Right atrium auricular region (tissue), 2 donors: ENCODE measurements at regions not wholly inside any gene's neighbourhood (a gene's known extent, or its start where the extent isn't known, plus 50 kb on each side); places are given as distances from the start of the nearest gene placed in this dataset.

Source experiments
- DNase-seq: peaks from one replicate; pipeline ENCODE4 v3.0.0-alpha.2; 2019; ENCODE audit warnings: low spot score
- H3K27ac ChIP-seq, 2 donors: fragments of 200-600 bp; sonication (generic); 1 replicate in 1 of 2; 2 replicates in 1 of 2; pipeline ENCODE4 v1.5.1; 2016 to 2019
- H3K27me3 ChIP-seq, 2 donors: fragments of 200-600 bp; sonication (generic); one replicate each; pipeline versions ENCODE4 v1.5.1 to v1.6.0; 2017 to 2019
- H3K36me3 ChIP-seq: fragments of 200-600 bp; sonication (generic); one replicate; pipeline ENCODE4 v1.5.1; 2016
- H3K4me1 ChIP-seq, 2 donors: fragments of 200-600 bp; sonication (generic); one replicate each; pipeline versions ENCODE4 v1.5.1 to v1.6.0; 2017 to 2019
- H3K4me3 ChIP-seq, 2 donors: fragments of 200-600 bp; sonication (generic); 1 replicate in 1 of 2; 2 replicates in 1 of 2; pipeline ENCODE4 v1.5.1; 2017 to 2019; ENCODE audit warnings: mild to moderate bottlenecking in 1 of 2, moderate library complexity in 1 of 2
- H3K9me3 ChIP-seq, 2 donors: fragments of 200-600 bp; sonication (generic); one replicate each; pipeline ENCODE4 v1.5.1; 2019
- CTCF ChIP-seq, 2 donors: fragments of 200-600 bp; sonication (generic); IDR thresholded peaks; one replicate each; pipeline ENCODE4 v1.5.1; 2019; ENCODE audit warnings: antibody characterized with exemption in 2 of 2

GRCh38 chr1:68551459-68551858, 54.6 kb upstream of the DEPDC1 start:
- no peak for DNase-seq
- no peaks in the 10 kb centered on the region for H3K27me3 ChIP-seq
- H3K9me3 ChIP-seq: peaks cover 0 to 9% of the 10 kb centered on the region in 2 donors
- no peaks in the 10 kb centered on the region for H3K36me3 ChIP-seq
- no peak overlapping the region for H3K4me3 ChIP-seq
- no peak for TF ChIP-seq CTCF (IDR thresholded peaks at IDR 0.05)
- no peak overlapping the region for H3K27ac ChIP-seq
- H3K4me1 ChIP-seq: no peaks in the 10 kb centered on the region

- H3K4me3 ChIP-seq: no peak overlapping the region
- no peak for DNase-seq
- H3K9me3 ChIP-seq: peaks cover 0 to 6% of the 10 kb centered on the region in 2 donors
- no peak for TF ChIP-seq CTCF (IDR thresholded peaks at IDR 0.05)
- no peaks in the 10 kb centered on the region for H3K36me3 ChIP-seq
- H3K27ac ChIP-seq: no peak overlapping the region
- H3K27me3 ChIP-seq: no peaks in the 10 kb centered on the region
- H3K4me1 ChIP-seq: no peaks in the 10 kb centered on the region
These were observed 61.6 kb upstream of the DEPDC1 start for GRCh38 chr1:68558321-68559026.

- no peaks in the 10 kb centered on the region for H3K9me3 ChIP-seq
- H3K27me3 ChIP-seq: no peaks in the 10 kb centered on the region
- H3K27ac ChIP-seq: no peak overlapping the region
- TF ChIP-seq CTCF (IDR thresholded peaks at IDR 0.05): no peak
- no peaks in the 10 kb centered on the region for H3K4me1 ChIP-seq
- no peak overlapping the region for H3K4me3 ChIP-seq
- no peaks in the 10 kb centered on the region for H3K36me3 ChIP-seq
- DNase-seq: no peak
These were observed 69.0 kb upstream of the DEPDC1 start for GRCh38 chr1:68565923-68566322.

GRCh38 chr1:68570871-68571270, 74.0 kb upstream of the DEPDC1 start:
- H3K27me3 ChIP-seq: no peaks in the 10 kb centered on the region
- no peaks in the 10 kb centered on the region for H3K9me3 ChIP-seq
- no peak overlapping the region for H3K4me3 ChIP-seq
- no peak for DNase-seq
- H3K4me1 ChIP-seq: no peaks in the 10 kb centered on the region
- no peaks in the 10 kb centered on the region for H3K36me3 ChIP-seq
- TF ChIP-seq CTCF (IDR thresholded peaks at IDR 0.05): peak in 1 of 2 donors; percentile 21
- no peak overlapping the region for H3K27ac ChIP-seq

- Histone ChIP-seq H3K4me1 (no peaks in the 10 kb centered on the region), H3K27me3 (no peaks in the 10 kb centered on the region), H3K36me3 (no peaks in the 10 kb centered on the region), H3K4me3 (no peak overlapping the region), H3K27ac (no peak overlapping the region), H3K9me3 (no peaks in the 10 kb centered on the region)
- no peak for TF ChIP-seq CTCF (IDR thresholded peaks at IDR 0.05)
- DNase-seq: no peak
These were observed 74.8 kb upstream of the DEPDC1 start for GRCh38 chr1:68571454-68572235.
